NCI-H524 (cell line): ENCODE measurements at regions not wholly inside any gene's neighbourhood (a gene's known extent, or its start where the extent isn't known, plus 50 kb on each side); places are given as distances from the start of the nearest gene placed in this dataset.

ENCODE experiments used
- DNase-seq, 2 experiments: peaks; one replicate each; lab custom pipeline; 2025; lab: John Stamatoyannopoulos, UW

GRCh38 chr2:575030-575726 is 102.0 kb downstream of the TMEM18 start:
- no peak for DNase-seq

- DNase-seq, result no peak
These were observed 103.3 kb downstream of the TMEM18 start for GRCh38 chr2:573805-574392.

- no peak for DNase-seq
These were observed 104.2 kb downstream of the TMEM18 start for GRCh38 chr2:573025-573424.

GRCh38 chr2:569681-570080 is 107.5 kb downstream of the TMEM18 start:
- no peak for DNase-seq

- DNase-seq, result no peak
These were observed 108.5 kb downstream of the TMEM18 start for GRCh38 chr2:568639-569235.

GRCh38 chr2:567865-568638 is 109.2 kb downstream of the TMEM18 start:
- DNase-seq, result no peak

- no peak for DNase-seq
These were observed 109.7 kb downstream of the TMEM18 start for GRCh38 chr2:567496-567864.

- DNase-seq, result no peak
These were observed 110.6 kb downstream of the TMEM18 start for GRCh38 chr2:566379-567313.

- no peak for DNase-seq
These were observed 112.6 kb downstream of the TMEM18 start for GRCh38 chr2:564471-565181.

GRCh38 chr2:563512-563911 is 113.7 kb downstream of the TMEM18 start:
- no peak for DNase-seq

- DNase-seq, result no peak
These were observed 114.5 kb downstream of the TMEM18 start for GRCh38 chr2:562391-563364.

GRCh38 chr2:558879-559278 is 118.3 kb downstream of the TMEM18 start:
- no peak for DNase-seq

- no peak for DNase-seq
These were observed 118.9 kb downstream of the TMEM18 start for GRCh38 chr2:558302-558642.

GRCh38 chr2:557635-558301 is 119.4 kb downstream of the TMEM18 start:
- peak; percentile 89 for DNase-seq

- no peak for DNase-seq
These were observed 120.7 kb downstream of the TMEM18 start for GRCh38 chr2:556485-556884.

- no peak for DNase-seq
These were observed 121.9 kb downstream of the TMEM18 start for GRCh38 chr2:555164-555922.

GRCh38 chr2:554444-554843 is 122.8 kb downstream of the TMEM18 start:
- DNase-seq, result no peak

- no peak for DNase-seq
These were observed 124.3 kb downstream of the TMEM18 start for GRCh38 chr2:552906-553305.

GRCh38 chr2:551621-552020 is 125.6 kb downstream of the TMEM18 start:
- DNase-seq, result no peak
